GM12864 (cell line): ENCODE measurements at regions not wholly inside any gene's neighbourhood (a gene's known extent, or its start where the extent isn't known, plus 50 kb on each side); places are given as distances from the start of the nearest gene placed in this dataset.

ENCODE experiments used
- DNase-seq: peaks from one replicate; pipeline ENCODE4 v3.0.0-alpha.2; 2011; ENCODE audit warnings: low read depth
- H3K4me3 ChIP-seq: 2 replicates; pipeline ENCODE4 v1.5.1; 2011; ENCODE audit warnings: mild to moderate bottlenecking, low read depth, low read length, control low read depth
- CTCF ChIP-seq: IDR thresholded peaks from 2 replicates; pipeline ENCODE4 v1.5.1; 2011; ENCODE audit warnings: low read depth, mild to moderate bottlenecking, moderate library complexity, low read length, control low read depth, inconsistent platforms; ENCODE audit errors: missing control alignments

DNA sequence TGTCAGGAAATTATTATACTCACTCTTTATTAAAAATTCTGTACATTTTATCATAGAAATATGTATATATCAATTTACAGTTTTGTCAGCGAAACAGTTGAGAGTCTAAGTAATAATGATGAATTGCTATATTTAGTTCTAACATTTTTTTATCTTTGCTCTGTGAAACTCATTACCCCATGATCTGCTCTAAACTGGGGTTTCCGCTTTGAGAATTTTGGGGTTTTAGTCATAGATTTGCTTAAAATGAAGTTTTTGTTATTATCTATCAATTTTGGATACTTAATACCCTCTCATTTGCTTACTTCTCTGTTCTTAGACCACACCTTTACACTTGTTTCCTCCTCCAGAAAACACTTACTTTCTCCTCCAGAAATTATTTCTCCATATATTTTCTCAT, 333.8 kb upstream of the MPDZ start:
- TF ChIP-seq CTCF: no peak
- no peak for DNase-seq
- no peak overlapping the region for H3K4me3 ChIP-seq

DNA sequence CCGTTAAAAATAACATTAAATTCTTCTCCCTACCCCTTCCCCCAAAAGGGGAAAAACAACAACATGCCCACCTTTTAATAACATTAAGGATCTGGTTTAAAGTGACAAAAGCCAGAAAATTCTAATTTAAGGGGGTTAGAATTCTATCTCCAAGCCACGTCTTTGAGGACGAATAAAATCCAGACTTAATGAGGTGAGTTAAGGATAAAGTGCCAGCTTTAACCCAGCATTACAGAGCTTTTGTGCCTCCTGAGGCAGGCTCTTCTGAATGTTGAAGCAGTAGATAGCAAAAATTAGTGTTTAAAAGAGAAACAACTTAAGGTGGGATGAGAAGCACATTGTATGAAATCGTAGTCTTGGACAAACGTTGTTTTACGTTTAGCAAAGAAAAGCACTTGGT, 329.0 kb upstream of the MPDZ start:
- no peak for TF ChIP-seq CTCF
- DNase-seq: no peak
- H3K4me3 ChIP-seq: no peak overlapping the region

DNA sequence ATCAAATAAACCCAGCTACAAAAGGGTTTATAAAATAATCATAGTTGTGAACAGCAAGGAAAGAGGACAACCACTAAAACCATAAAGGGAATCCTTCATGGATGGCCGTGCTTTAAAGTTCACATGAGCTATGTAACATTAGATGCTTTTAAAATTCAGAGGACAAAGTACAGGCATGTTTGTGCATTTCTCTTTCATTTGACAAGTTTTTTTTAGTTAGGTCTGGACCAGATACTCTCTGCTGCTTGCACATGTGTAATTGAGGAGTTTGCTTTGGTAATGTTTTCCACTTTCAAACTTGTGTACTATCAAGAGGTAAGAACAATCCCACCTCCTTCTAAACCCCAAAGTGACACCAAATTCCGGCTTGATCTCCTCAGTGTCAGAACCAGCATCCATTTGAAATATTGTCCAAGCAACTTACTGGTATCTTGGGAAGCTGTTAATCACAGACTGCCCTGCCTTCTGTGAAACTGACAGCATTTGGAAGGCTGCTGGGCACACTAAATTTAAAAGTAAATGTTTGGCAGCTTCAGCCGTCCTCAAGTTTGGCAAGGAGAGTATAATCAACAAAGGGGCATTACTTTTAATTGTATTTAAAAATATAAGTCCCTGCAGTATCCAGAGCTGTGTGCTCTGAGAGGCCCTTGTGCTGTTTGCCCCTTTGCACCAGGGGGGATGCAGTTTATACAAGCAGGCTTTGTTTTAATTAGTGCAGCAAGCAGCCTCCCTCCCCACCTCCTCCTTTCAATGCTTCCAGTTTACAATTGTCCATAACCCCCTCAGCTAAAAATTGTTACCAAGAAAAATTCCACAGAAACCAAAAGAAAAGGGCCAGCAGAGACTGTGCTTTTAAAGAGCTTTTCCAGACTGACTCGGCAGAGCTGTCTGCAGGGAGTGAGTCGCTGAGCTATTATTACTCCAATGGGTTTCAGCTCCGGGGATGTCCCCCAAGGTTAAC, 328.3 kb upstream of the MPDZ start:
- no peak for TF ChIP-seq CTCF
- no peak overlapping the region for H3K4me3 ChIP-seq
- no peak for DNase-seq

DNA sequence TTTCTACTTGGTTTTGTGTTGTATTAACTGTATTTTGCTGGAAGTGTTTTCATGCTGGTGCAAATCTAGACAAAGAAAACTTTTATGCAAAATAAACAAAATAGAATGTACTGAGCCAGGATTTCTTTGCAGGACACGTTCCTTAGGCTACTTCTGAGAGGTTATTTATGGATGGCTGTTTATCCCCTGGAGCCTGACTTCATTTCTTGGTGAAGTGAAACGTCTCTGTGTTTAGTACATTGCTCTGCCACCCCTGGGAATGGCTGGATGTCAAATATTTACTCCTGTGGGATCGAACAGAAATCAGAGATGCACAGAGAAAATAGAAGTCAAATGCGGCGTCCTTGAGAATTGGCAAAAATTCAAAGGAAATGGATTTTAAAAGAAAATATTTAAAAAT, 327.1 kb upstream of the MPDZ start:
- H3K4me3 ChIP-seq: no peak overlapping the region
- TF ChIP-seq CTCF: no peak
- no peak for DNase-seq

DNA sequence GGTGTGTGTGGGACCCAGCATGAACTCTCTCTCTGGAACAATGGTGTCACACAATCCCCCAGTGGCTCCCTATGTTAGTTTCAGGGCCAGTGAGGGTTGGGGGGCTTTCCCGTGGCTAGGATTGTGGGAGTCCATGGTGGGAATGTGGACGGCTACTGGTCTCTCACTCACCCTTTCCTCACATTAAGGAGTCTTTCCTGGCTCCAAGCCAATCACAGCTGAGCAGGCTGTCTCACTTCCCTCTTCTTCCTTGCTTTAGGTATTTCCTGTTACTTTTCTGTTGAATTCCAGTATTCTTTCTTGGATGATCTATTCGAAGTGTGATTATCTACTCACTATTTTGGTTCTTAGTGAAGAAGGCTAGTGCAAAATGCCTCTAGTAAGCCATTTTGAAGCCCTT, 324.4 kb upstream of the MPDZ start:
- no peak for DNase-seq
- TF ChIP-seq CTCF: no peak
- no peak overlapping the region for H3K4me3 ChIP-seq

GRCh38 chr9:13598738-13599137, 319.2 kb upstream of the MPDZ start:
- H3K4me3 ChIP-seq: no peak overlapping the region
- TF ChIP-seq CTCF: no peak
- no peak for DNase-seq

DNA sequence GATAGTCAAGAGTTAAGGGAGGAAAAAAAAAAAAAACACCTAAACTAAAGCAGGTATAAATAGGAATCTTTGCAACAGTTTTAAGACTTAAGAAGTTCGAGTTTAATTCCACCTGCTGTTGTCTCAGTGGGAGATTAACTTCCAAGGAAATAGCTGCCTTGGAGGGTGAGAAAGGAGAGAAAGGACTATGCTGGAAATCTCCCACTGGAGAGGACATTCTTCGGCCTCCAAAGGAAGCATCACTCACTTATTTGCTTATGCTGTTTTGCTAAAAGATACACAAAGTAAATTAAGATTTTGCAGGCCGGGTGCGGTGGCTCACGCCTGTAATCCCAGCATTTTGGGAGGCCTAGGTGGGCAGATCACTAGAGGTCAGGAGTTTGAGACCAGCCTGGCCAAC, 317.9 kb upstream of the MPDZ start:
- no peak overlapping the region for H3K4me3 ChIP-seq
- no peak for DNase-seq
- TF ChIP-seq CTCF: no peak
